ENCODE measurements at regions not wholly inside any gene's neighbourhood (a gene's known extent, or its start where the extent isn't known, plus 50 kb on each side); places are given as distances from the start of the nearest gene placed in this dataset.
"Not testable (repeated sequence)": the region's sequence is repeated elsewhere in the genome, so short reads cannot be mapped to it uniquely, and the experiment has no call there.

GRCh38 chr1:47604869-47605268 lies 167.0 kb downstream of the FOXD2 start:
- not testable (repeated sequence) for DNase-seq

GRCh38 chr1:47608296-47608875 lies 170.5 kb downstream of the FOXD2 start:
- DNase-seq, result no peak

DNA sequence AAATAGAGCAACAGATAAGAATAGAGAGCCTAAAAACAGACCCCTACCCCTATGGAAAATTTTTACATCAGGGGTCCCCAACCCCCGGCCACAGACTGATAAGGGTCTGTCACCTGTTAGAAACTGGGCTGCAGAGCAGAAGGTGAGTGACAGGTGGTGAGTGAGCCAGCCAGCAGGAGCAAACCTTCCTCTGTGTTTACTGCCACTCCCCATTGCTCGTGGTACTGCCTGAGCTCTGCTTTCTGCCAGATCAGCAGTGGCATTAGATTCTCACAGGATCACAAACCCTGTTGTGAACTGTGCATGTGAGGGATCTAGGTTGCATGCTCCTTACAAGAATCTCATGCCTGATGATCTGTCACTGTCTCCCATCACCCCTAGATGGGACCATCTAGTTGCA lies 174.1 kb downstream of the FOXD2 start:
- no peak for DNase-seq

GRCh38 chr1:47612819-47613218 lies 175.0 kb downstream of the FOXD2 start:
- no peak for DNase-seq

- DNase-seq, result no peak
Measured at GRCh38 chr1:47616036-47616435, 178.2 kb downstream of the FOXD2 start.

GRCh38 chr1:47616906-47617305 lies 179.1 kb downstream of the FOXD2 start:
- no peak for DNase-seq

DNA sequence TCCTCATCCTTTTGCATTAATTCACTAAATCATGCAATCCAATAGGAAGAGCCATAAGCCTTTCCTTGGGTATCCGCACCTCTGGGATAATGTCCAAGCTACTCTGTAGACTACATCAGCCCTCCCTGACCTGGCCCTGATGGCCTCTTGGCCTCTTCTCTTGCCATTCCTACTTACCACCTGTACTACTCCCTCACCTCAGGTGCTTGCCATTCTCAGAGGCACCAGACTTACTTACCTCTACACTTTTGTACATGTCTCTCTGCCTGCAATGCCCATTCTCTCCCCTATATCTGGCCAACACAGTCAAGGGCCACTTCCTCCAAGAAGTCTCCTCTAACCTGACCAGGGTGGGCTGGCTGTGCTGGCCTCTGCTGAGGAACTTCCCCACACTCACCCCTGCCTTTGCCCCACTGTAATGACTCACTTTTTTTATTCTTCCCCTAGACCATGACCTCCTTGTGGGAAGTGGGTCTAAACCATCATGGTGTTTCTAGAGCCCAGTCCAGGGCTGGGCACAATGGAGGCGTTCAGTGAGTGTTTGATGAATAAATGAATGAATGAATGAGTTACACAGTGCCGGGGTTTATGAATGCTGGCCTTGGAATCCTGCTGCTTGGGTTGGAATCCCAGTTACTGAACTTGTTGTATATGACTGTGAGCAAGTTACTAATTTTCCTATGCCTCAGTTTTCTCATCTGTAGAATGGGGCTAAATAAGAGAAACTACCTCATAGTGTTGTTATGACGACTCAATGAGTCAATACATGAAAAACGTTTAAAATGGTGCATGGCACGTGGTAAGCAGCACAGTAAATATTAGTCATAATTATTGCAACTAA lies 179.8 kb downstream of the FOXD2 start:
- no peak for DNase-seq

DNA sequence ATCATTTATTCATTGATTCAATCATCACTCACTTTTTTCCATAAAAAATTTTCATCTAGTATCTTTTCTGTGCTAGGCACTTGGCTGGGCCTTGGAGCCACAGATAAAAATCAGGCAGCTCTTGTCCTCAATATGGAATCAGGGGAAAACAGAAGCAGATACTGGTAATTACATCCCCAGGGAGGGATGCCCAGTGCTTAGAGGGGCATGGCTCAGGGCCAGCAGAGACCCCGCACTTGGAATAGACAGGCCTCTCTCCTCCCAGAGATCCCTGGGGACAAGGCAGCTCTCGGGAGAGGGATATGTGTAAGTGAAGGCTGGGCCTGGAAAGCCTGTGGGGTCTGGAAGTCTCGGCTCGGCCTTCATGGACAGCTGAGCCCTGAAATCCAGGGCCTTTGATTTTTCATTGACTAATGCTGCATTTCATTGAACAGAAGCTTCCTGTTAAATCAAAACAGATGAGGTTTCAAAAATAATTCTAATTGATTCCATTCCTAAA lies 180.4 kb downstream of the FOXD2 start:
- DNase-seq, result no peak

DNA sequence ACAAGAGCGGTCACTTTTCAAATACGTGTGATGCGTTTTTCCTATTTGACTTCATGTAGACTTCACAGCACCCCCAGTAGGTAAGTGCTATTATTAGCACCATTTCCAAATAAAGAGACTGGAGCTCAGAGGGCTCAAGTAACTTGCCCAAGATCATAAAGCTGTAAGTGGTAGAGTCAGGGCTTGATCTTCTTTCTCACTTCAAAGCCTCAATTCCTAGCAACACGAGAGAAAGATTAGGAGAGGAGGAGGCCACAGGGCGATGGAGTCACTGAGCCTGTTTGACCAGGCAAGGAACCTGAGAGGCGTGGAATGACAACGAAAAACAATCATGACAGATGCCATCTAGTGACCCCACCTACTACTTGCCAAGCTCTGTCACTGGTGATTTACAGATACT lies 181.0 kb downstream of the FOXD2 start:
- no peak for DNase-seq

GRCh38 chr1:47621483-47621882 lies 183.6 kb downstream of the FOXD2 start:
- no peak for DNase-seq

GRCh38 chr1:47621977-47622376 lies 184.1 kb downstream of the FOXD2 start:
- no peak for DNase-seq

DNA sequence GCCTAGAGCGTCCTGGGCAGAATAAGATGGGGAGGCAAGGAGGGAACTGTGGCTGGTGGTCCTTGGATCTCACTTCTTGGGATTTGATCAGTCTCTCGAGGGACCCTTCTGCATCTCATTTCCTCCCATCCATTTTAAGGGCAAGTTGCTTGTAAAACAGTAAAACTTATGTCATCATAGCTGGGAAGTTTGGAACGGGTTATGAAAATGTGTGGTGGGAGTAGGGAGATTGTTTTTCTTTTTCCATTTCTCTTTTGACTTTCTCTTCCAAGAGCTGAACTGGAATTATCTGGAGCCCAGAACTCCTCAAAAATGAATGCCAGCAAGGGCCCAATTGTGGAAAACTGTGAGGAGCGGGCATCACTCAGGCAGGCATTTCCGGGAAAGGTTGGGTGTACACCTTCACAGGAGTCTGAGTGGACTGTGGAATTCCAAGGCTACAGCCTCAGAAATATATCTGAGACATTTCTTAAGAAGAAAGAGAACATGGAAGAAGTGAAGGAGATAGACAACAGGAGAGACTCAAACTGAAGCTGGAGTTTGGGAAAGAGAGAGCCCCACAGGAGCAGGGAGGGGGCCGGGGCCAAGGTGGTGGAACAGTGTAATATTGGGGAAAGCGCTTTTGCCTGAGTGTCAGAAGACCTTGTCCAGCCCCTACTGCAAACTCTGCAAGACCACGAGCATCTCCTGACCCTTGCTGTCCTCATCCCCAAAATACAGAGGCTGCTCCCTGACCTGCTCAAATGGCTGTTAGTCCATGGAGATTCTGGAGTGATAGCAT lies 185.1 kb downstream of the FOXD2 start:
- no peak for DNase-seq

GRCh38 chr1:47623557-47623940 lies 185.7 kb downstream of the FOXD2 start:
- DNase-seq, result no peak

- no peak for DNase-seq
Measured at GRCh38 chr1:47624531-47624930, 186.7 kb downstream of the FOXD2 start.

GRCh38 chr1:47627016-47627415 lies 189.2 kb downstream of the FOXD2 start:
- no peak for DNase-seq

- no peak for DNase-seq
Measured at GRCh38 chr1:47627471-47628370, 189.9 kb downstream of the FOXD2 start.

DNA sequence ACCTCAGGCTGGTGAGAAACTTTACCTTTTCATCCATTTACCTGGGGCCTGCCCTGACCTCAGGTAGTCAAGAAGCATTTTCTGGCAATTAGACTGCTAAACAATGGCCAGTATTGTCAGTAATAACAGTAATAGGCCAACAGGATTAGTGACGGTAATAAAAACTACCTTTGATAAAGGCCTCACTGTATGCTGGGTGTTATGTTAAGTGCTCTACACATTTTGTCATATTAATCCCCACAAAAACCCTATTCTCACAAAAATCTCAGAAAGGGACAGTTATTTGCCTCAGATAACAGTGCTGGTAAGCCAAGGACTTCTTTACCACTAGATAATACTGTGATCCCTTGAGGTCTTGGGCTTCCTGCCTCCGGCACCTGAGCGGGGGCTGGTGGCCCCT lies 191.4 kb downstream of the FOXD2 start:
- DNase-seq, result no peak

GRCh38 chr1:47630346-47630745 lies 192.5 kb downstream of the FOXD2 start:
- no peak for DNase-seq

GRCh38 chr1:47631411-47631995 lies 193.7 kb downstream of the FOXD2 start:
- no peak for DNase-seq

DNA sequence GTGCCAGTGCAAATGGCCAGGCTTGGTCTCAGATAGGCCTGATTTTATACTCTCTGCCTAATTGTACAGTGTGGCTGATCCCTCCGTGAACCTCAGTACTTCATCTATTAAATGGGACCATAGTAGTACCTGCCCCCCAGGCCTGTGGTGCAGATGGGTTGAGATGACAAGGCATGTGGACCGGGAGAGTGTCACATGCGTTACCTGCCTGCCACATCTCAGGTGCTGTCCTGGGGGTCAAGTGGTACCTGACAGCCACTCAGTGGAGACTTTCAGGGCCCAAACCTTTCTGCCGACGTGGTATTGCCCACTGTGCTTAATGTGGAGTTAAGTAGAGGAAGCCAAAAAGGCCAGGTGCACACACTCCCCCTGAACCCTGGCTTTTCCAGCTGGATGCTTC lies 197.3 kb downstream of the FOXD2 start:
- no peak for DNase-seq

DNA sequence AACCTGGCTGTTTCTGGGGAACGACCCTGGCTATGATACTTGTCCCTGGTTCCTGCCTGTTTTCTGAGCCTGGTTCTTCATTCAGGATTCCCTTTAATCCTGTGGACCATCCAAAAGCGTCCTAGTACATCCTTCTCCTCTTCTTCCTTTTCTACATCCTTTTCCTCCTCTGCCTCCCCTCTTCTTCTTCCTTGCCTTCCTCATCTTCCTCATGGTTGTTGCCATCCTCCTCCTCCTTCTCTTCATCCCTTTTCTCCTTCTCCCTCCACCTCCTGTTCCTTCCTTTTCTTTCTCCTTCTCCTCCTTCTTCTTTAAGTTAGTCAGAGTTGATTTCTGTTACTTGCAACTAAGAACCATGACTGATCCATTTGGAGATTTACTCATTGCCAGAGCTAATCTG lies 197.8 kb downstream of the FOXD2 start:
- DNase-seq, result no peak

GRCh38 chr1:47637111-47637685 lies 199.4 kb downstream of the FOXD2 start:
- no peak for DNase-seq
